Smooth muscle cell (in vitro differentiated cells): ENCODE measurements at regions not wholly inside any gene's neighbourhood (a gene's known extent, or its start where the extent isn't known, plus 50 kb on each side); places are given as distances from the start of the nearest gene placed in this dataset.

ENCODE experiments used
- DNase-seq: peaks from one replicate; lab custom pipeline; 2025; ENCODE audit not compliant: unreplicated experiment; lab: John Stamatoyannopoulos, UW
- H2AFZ ChIP-seq: fragments of 200-600 bp; sonication (generic); 2 replicates; pipeline ENCODE4 v1.6.0; 2016; ENCODE audit warnings: antibody characterized with exemption, low read depth, mild to moderate bottlenecking
- H3F3A ChIP-seq: fragments of 200-600 bp; sonication (generic); 2 replicates; pipeline ENCODE4 v1.6.0; 2017; ENCODE audit warnings: antibody characterized with exemption, low read depth
- H3K27ac ChIP-seq: fragments of 200-600 bp; sonication (generic); 2 replicates; pipeline ENCODE4 v1.5.1; 2016; ENCODE audit warnings: low read depth, mild to moderate bottlenecking
- H3K27me3 ChIP-seq: fragments of 200-600 bp; sonication (generic); 2 replicates; pipeline ENCODE4 v1.6.1; 2016; ENCODE audit warnings: low read depth, mild to moderate bottlenecking
- H3K36me3 ChIP-seq: fragments of 200-600 bp; sonication (generic); 2 replicates; pipeline ENCODE4 v1.5.1; 2016; ENCODE audit warnings: low read depth
- H3K4me1 ChIP-seq: fragments of 200-600 bp; sonication (generic); 2 replicates; pipeline ENCODE4 v1.5.1; 2016; ENCODE audit warnings: low read depth
- H3K4me2 ChIP-seq: fragments of 200-600 bp; sonication (generic); 2 replicates; pipeline ENCODE4 v1.6.0; 2016; ENCODE audit warnings: mild to moderate bottlenecking
- H3K4me3 ChIP-seq: fragments of 200-600 bp; sonication (generic); 2 replicates; pipeline ENCODE4 v1.5.1; 2016; ENCODE audit warnings: mild to moderate bottlenecking
- H3K79me2 ChIP-seq: fragments of 200-600 bp; sonication (generic); 2 replicates; pipeline ENCODE4 v1.6.0; 2016; ENCODE audit warnings: low read depth, mild to moderate bottlenecking
- H3K9ac ChIP-seq: fragments of 200-600 bp; sonication (generic); 2 replicates; pipeline ENCODE4 v1.6.0; 2016; ENCODE audit warnings: low read depth
- H3K9me3 ChIP-seq: fragments of 200-600 bp; sonication (generic); replicated peaks from 2 replicates; pipeline ENCODE4 v1.5.1; 2016; ENCODE audit warnings: low read depth
- H4K20me1 ChIP-seq: fragments of 200-600 bp; sonication (generic); 2 replicates; pipeline ENCODE4 v1.6.0; 2016; ENCODE audit warnings: low read depth
- CTCF ChIP-seq: fragments of 200-600 bp; sonication (generic); IDR thresholded peaks from 2 replicates; pipeline ENCODE4 v1.5.1; 2017; ENCODE audit warnings: borderline replicate concordance, mild to moderate bottlenecking, antibody characterized with exemption; ENCODE audit not compliant: insufficient read depth, poor library complexity, severe bottlenecking
- WGBS: methylation state at CpG from one replicate; pipeline ENCODE4 v1.1.7; 2016; ENCODE audit warnings: low lambda C conversion rate; 5-methylcytosine and 5-hydroxymethylcytosine counted together

- no peak for TF ChIP-seq CTCF
- H3K4me3 ChIP-seq: no peak overlapping the region
- no peaks in the 10 kb centered on the region for H3F3A ChIP-seq
- no peaks in the 10 kb centered on the region for H3K9me3 ChIP-seq
- no peaks in the 10 kb centered on the region for H3K79me2 ChIP-seq
- no peak overlapping the region for H2AFZ ChIP-seq
- H3K9ac ChIP-seq: no peak overlapping the region
- H3K27ac ChIP-seq: no peak overlapping the region
- no peaks in the 10 kb centered on the region for H4K20me1 ChIP-seq
- 92% methylated on average over 3 of the region's 3 CpGs for WGBS
- H3K27me3 ChIP-seq: no peaks in the 10 kb centered on the region
- H3K4me2 ChIP-seq: no peak overlapping the region
- no peak for DNase-seq
- H3K4me1 ChIP-seq: no peaks in the 10 kb centered on the region
- no peaks in the 10 kb centered on the region for H3K36me3 ChIP-seq
Observed at GRCh38 chr7:152492952-152493351, 57.1 kb upstream of the KMT2C start.

DNA sequence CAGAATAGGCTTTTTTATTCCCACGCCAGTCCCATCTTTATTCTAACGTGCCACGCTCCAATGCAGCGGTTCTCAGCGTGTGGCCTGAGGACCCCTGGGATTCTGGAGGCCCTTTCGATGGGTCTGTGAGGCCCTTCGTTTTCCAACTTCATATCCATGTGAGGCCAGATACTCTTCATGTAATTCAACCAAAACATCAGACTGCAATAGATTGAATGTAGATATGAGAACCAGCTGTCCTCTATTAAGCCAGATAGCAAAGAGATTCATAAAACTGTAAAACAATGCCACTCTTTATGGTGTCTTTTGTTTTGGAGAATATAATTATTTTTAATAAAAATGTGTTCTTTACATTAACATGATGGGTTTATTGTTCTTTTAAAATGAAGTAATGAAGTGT lies 53.2 kb upstream of the KMT2C start:
- no peaks in the 10 kb centered on the region for H3K4me1 ChIP-seq
- H3K4me2 ChIP-seq: no peak overlapping the region
- no peaks in the 10 kb centered on the region for H3F3A ChIP-seq
- no peak for DNase-seq
- WGBS: 95% methylated on average over 7 of the region's 7 CpGs
- H4K20me1 ChIP-seq: no peaks in the 10 kb centered on the region
- H3K9ac ChIP-seq: no peak overlapping the region
- no peaks in the 10 kb centered on the region for H3K27me3 ChIP-seq
- H3K9me3 ChIP-seq: no peaks in the 10 kb centered on the region
- H3K36me3 ChIP-seq: no peaks in the 10 kb centered on the region
- no peak overlapping the region for H3K27ac ChIP-seq
- H3K79me2 ChIP-seq: no peaks in the 10 kb centered on the region
- TF ChIP-seq CTCF: no peak
- H2AFZ ChIP-seq: no peak overlapping the region
- H3K4me3 ChIP-seq: no peak overlapping the region

- no peak overlapping the region for H3K4me3 ChIP-seq
- no peak overlapping the region for H3K27ac ChIP-seq
- H3K27me3 ChIP-seq: no peaks in the 10 kb centered on the region
- no peak overlapping the region for H3K9ac ChIP-seq
- no peaks in the 10 kb centered on the region for H3F3A ChIP-seq
- no peak for TF ChIP-seq CTCF
- DNase-seq: no peak
- no peaks in the 10 kb centered on the region for H3K4me1 ChIP-seq
- no peak overlapping the region for H2AFZ ChIP-seq
- no peaks in the 10 kb centered on the region for H3K36me3 ChIP-seq
- H3K9me3 ChIP-seq: no peaks in the 10 kb centered on the region
- H4K20me1 ChIP-seq: no peaks in the 10 kb centered on the region
- no peaks in the 10 kb centered on the region for H3K79me2 ChIP-seq
- H3K4me2 ChIP-seq: no peak overlapping the region
Observed at GRCh38 chr7:152486968-152487367, 51.2 kb upstream of the KMT2C start.

DNA sequence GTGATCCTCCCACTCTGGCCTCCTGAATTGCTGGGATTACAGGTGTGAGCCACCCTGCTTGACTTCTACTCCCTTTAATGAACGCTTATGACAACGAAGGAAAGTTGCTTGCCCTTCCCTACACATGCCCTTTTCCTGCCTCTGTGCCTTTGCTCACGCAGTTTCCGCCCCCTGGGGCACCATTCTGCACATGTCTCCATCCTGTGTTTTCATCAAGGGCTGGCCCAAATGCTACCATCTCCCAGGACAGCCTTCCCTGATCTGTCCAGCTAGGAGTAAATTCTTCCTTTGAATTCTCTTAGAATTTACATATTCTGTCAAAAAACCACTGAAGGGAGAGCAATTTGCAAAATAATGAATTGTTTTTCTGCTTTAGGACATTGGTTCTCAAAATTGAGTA lies 50.0 kb upstream of the KMT2C start:
- Histone ChIP-seq H3K9ac (no peak overlapping the region), H3K27me3 (no peaks in the 10 kb centered on the region), H3K79me2 (no peaks in the 10 kb centered on the region), H3K9me3 (no peaks in the 10 kb centered on the region), H3F3A (no peaks in the 10 kb centered on the region), H3K36me3 (no peaks in the 10 kb centered on the region), H3K4me3 (no peak overlapping the region), H2AFZ (no peak overlapping the region), H3K27ac (no peak overlapping the region), H3K4me1 (no peaks in the 10 kb centered on the region), H3K4me2 (no peak overlapping the region), H4K20me1 (no peaks in the 10 kb centered on the region)
- 83% methylated on average over 4 of the region's 4 CpGs for WGBS
- no peak for TF ChIP-seq CTCF
- no peak for DNase-seq
